ENCODE measurements at regions not wholly inside any gene's neighbourhood (a gene's known extent, or its start where the extent isn't known, plus 50 kb on each side); places are given as distances from the start of the nearest gene placed in this dataset.
"Not testable (repeated sequence)": the region's sequence is repeated elsewhere in the genome, so short reads cannot be mapped to it uniquely, and the experiment has no call there.

DNA sequence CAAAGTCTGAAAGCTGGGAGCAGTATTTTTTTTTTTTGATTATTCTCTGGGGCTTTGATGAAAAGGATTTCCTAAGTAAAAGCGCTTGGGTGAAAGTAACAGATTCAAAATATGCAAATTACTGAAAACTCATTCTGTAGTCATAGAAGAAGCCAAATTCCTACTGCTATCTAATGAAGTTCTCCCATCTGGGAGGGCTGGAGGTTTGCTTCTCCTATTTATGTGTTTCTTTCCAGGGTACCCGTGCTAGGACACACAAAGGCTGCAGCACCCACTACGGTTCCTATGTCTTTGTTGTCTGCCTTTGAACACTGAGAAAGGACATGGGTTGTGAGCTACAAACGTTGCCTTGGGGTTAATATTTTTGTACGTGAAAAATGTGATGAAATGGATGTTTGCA, 324.7 kb upstream of the KAZN start:
- no peak for DNase-seq

DNA sequence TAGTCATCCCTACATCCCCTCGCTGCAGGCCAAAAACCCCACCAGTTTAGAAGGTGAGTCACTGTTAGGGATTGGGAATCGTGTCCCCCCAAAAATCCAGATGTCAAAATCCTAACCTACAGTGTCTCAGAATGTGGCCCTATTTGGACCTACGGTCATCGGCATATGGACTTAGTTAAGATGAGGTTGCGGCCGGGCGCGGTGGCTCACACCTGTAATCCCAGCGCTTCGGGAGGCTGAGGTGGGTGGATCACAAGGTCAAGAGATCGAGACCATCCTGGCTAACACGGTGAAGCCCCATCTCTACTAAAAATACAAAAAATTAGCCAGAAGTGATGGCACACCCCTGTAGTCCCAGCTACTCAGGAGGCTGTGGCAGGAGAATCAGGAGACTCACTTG, 318.6 kb upstream of the KAZN start:
- DNase-seq, result not testable (repeated sequence)

GRCh38 chr1:14280909-14281308, 317.6 kb upstream of the KAZN start:
- DNase-seq, result no peak

DNA sequence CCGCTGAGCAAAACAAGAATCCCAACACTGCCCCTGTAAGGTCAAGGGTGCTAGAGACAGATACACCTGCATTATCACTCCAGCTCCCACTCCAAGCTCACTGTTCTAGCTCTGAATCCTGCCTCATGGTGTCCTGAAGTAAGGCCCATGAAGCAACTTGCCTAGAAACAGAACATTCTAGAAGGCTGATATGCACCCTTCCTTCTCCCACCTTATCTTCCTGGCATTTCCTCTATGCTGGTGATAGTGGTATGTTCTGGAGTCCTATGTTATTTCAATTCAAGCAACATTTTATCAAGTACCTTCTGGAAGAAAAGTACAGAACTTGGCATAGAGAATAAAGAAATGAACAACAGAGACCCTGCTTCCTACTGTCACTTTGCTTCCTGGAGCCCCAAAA, 317.1 kb upstream of the KAZN start:
- DNase-seq, result no peak

GRCh38 chr1:14282707-14283106, 315.8 kb upstream of the KAZN start:
- no peak for DNase-seq

DNA sequence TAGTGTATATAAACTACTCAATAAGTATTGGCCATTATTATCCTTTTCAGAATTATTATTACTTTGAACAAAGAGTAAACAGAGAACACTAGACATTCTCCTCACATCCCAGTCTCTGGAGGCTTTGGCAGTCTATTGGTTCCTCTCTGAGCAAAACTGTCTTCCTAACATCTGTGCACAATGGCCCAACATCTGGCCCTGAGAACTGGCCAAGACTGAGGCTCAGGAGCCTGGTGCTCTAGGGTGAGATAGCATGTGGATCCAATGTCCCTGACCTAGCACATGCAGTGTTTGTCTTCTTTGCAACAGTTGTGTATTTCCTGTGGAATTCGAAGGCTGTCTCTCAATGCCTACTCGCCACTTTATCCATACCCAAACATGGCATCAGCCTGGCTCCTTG, 313.2 kb upstream of the KAZN start:
- no peak for DNase-seq

DNA sequence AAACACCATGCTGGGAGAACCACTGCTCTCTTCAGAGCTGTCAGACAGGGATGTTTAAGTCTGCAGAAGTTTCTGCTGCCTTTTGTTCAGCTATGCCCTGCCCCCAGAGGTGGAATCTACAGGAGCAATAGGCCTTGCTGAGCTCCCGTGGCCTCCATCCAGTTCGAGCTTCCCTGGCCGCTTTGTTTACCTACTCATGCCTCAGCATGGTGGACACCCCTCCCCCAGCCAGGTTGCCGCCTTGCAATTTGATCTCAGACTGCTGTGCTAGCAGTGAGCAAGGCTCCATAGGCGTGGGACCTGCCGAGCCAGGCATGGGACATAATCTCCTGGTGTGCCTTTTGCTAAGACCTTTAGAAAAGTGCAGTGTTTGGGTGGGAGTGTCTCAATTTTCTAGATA, 307.3 kb upstream of the KAZN start:
- DNase-seq, result not testable (repeated sequence)

DNA sequence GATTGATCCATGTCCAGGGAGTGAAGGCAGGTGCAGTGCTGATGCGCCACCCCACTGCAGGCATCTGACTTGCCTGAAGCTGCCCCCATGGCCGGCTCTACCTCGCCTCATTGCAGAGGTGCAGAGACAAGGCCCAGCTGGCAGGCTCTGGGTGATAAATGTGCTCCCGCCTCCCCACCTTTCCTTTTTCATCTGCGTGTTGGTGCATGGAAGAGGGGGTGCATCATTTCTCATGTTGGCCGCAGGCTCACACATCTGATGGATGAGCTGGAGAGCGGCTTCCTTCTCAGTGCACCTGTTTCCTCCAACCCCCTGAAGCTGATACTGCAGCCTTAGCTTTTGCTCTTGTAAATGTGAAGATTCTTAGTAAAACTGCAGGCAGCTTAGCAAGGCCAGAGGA, 306.0 kb upstream of the KAZN start:
- DNase-seq, result no peak

- no peak for DNase-seq
Measured at GRCh38 chr1:14294006-14294405, 304.5 kb upstream of the KAZN start.

DNA sequence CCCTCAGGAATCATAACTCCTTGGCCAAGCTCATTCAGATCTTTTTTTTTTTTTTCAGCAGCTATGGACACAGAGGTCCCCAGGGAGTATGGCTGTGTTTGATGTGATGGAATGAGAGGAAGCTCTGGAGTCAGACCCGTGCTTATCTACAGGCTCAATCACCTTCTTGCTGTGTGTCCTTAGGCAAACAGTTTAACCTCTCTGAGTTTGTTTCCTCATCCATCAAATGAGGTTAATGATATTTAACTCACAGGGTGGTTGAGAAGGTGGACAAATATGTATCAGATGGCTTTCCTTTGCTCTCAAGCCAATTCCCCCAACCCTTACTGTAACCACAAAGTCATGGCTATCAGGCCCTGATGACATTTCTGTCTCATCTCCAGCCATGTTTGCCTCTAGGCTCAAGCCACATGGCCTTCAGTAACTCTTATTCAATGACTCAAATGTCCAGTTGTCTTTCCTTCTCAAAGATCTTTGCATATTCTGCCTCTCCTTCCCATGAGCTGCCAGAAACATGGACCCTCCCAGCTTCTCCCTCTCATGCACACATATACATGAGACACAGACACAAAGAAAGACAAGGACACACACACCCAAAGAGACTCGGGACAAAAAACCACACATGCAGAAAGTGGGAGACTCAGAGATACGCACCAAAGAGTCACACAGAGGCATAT, 303.5 kb upstream of the KAZN start:
- no peak for DNase-seq

DNA sequence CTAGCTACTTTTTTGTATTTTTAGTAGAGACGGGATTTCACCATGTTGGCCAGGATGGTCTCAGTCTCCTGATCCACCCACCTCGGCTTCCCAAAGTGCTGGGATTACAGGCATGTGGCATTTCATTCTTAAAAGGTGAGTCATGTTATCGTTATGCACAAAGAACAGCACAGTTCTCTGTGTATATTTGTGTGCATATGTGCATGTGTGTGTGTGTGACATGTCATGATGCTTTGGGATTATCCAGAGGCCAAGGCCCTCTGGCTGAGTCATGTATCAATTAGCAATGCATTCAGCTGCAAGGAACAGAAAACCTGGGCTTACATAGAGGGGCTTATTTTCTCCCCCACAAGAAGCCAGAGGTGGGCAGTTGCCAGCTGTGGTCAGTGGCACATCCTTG, 301.7 kb upstream of the KAZN start:
- no peak for DNase-seq

- no peak for DNase-seq
Measured at GRCh38 chr1:14297356-14297755, 301.1 kb upstream of the KAZN start.

DNA sequence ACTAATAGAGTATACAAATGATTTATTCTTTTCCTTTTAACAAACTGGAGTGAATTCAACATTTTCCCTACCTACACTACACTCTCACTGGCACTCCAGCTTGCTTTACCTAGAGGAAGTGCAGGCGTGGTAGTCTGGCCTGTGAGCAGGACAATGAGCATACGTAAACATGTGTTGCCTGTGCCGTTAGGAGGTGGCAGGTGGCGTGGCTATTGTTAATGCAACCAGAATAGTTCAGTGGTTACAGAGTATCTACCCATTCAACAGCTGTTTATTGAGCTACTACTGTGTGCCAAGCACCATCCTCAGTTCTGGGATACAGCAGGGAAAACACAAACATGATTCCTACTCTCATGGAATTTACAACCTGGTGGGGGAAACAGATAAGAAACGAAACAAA, 299.7 kb upstream of the KAZN start:
- DNase-seq, result no peak

GRCh38 chr1:14300991-14301703, 297.3 kb upstream of the KAZN start:
- DNase-seq, result no peak

GRCh38 chr1:14301704-14302024, 296.8 kb upstream of the KAZN start:
- no peak for DNase-seq

DNA sequence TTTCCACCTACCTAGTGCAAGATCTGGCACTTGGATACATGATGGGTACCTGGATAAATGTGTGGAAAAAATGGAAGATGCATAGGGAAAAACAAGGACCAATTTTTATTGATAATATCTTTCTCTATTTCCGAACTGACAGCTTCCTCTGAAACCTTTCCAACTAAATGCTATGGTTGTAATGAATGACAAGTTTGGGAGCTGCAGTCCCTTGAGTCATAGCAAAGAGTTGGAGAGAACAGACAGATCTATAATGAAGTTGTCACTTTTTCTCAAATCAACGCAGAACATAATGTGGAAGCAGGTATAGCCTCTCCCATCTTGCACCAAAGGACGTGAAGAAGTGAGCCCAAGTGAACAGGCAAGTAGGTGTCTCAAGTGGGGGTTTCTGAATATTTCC, 296.5 kb upstream of the KAZN start:
- no peak for DNase-seq

DNA sequence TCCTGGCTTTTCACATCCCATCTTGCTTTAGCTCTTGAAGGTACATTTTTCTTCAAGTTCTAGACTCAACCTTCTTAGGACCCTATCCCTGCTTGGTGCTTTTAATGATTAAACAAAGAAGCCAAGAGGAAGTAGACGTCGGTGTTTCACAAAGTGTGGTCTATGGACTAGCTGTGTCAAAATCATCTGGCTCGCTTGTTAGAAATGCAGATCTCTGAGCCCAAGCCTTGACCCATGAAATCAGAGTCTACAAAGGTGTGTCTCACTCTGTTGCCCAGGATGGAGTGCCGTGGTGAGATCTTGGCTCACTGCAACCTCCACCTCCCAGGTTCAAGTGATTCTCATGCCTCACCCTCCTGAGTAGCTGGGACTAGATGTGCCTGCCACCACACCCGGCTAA, 295.5 kb upstream of the KAZN start:
- no peak for DNase-seq

DNA sequence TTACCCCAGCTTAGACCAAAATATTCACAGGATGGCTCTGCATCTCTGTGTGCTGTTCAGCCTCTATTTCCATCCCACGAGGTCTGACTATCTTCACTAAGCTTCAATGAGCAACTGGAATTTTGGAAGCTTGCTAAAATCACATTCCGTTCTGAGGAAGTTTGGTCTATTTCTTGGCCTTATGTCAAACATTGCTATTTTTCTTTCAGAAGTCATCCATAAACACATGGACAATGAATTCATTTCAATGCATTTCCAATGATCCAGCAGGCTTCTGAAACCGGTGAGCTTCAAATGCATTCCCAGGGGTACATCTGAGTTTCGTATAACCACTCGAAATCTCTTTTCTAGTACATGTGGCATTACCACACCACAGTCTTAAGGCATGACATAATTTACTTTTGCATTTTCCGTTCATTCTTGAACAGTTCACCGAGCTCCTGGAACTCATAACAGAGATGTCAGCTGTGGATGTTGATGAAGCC, 294.1 kb upstream of the KAZN start:
- DNase-seq, result no peak

DNA sequence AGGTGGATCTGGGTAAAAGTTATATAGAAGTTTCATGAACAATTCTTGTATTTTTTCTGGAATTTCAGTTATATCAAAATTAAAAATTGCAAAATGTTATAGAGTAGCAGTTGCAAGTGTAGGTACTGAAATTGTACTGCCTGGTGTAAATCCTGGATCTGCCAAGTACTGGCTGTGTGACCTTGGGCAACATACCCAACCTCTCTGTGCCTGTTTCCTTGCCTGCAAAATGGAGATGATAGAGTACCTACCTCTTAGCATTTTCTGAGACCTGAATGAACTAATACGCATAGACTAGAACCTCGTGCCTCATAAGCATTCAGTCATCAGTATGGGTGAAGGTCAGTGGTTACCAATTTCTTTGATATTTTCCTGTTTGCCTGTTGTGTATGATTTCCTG, 290.0 kb upstream of the KAZN start:
- DNase-seq, result no peak

DNA sequence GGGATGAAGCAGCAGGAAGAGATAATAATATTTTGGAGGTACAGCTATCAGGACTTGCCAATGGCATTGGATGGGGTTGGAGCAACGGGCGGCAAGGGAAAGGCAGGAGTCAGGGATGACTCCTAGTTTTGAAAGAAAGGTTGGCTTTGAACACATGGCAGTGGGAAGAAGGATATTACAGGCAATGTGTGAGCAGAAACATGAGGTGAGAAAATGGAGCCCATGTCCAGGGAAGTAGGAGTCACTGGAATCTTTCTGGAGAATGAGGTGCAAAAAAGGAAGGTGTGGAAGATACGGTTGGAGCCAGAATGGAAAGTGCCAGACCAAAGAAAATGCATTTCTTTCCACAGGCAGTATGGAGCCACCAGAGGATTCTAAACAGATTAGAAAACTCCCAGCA, 288.5 kb upstream of the KAZN start:
- DNase-seq, result peak; percentile 52

DNA sequence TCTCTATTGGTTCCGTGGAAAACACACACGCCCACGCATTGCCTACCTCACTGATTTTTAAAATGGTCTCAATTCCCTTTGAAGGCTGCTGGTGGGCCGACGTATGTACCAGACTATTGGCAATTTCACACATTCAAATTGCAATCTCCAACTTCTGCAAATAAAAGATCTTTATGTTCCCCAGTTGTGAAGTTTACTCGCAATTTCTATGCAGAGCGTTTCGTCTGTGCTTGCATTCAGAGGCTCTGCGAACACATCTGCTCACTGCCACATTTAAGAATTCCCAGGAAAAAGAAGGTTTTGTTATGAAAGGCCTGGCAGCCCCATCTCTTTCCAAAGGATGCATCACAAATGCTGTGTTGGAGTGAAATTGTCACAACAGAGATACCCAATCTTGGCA, 288.0 kb upstream of the KAZN start:
- no peak for DNase-seq

DNA sequence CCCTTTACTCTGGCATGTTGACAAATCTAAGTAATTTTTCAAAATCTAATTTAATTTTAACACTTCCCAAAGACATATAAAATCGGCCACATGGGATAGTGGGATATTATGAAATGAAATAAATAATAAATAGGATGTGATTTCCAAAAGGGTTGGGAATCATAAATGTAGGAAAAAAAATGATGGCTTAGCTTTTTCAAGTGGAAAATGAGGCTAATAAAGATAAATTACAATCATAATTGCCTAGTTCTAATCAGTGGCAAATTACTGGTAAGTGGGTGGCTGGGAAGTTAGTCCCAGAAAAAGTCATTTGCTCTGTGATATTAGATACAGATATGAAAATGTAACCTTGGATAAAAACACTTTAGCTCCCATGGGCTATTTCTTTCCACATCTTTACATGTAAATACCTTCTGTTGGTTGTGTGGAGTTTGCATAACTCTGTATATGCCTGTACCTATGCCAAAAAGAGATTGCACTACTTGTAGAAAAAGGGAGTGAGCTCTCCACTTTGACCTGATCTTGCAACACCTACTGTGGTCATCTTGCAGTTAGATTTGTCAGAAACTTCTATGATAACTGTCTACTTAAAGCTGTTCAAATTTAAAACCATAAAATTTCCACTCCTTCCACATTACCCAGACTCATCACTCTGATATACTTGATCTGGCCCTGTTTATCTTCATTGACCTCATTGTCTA, 284.6 kb upstream of the KAZN start:
- DNase-seq, result no peak

GRCh38 chr1:14318830-14319229, 279.7 kb upstream of the KAZN start:
- DNase-seq, result no peak

GRCh38 chr1:14320518-14320917, 278.0 kb upstream of the KAZN start:
- DNase-seq, result no peak

All from left hindlimb (tissue), 1 donor.